ENCODE measurements at regions not wholly inside any gene's neighbourhood (a gene's known extent, or its start where the extent isn't known, plus 50 kb on each side); places are given as distances from the start of the nearest gene placed in this dataset.
"Not testable (repeated sequence)": the region's sequence is repeated elsewhere in the genome, so short reads cannot be mapped to it uniquely, and the experiment has no call there.

GRCh38 chr1:163912170-163912884 lies 590.6 kb downstream of the NUF2 start:
- no peak for ATAC-seq

- no peak for ATAC-seq
Measured at GRCh38 chr1:163914785-163915413, 593.1 kb downstream of the NUF2 start.

DNA sequence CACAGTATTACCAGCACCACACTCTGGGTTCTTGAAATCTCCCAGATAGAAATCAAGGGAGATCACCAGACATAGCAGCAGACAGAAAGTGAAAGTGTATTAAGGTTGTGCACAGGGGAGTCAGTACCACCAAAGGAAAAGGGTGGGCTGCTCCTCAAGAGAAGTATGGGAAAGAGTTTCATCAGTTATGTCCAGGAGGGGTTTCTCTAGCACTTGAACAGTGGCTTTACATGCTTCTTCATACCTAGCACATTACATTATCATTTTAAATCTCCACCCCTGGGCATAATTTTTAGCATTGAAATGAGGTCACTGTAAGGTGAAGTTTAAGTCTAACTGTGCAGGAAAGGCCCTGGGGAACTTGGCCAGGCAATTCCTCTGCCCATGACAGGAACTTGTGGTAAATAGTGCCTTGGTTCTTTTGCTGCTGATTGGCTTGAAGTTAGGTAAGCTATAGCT lies 601.0 kb downstream of the NUF2 start:
- ATAC-seq = no peak

GRCh38 chr1:163924041-163924440 lies 602.3 kb downstream of the NUF2 start:
- ATAC-seq = no peak

DNA sequence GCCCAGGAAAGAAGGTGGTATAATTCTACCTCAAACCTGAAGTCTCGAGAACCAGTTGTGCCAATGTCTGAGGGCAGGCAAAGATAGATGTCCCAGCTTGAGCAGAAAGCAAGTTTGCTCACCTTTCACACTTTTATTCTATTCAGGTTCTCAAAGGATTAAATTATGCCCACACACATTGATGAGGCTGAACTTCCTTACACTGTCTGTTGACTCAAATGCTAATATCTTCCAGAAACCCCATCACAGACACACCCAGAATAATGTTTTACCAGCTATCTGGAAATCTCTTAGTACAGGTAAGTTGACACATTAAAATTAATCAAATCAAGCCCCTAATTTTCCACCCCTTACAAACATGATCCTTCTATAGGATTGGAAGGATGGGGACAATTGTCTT lies 605.7 kb downstream of the NUF2 start:
- ATAC-seq = no peak

DNA sequence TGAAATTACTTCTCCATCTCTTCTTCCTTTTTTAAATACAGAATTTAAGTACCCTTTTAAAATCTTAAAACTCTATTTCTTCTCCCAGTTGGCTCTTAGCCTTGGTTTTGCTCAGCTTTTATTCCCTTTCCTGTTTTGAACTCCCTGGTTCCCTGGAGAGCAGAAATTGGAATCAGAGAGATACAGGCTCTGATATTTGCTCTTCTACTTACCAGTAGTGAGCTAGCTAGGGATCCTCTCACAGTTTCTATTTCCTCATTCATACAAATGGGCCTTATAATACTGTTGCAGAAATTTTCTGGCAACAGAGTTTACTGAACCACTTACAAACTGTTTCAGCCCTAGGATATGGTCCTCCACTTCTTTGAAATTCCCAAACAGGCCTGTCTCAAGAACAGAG lies 606.3 kb downstream of the NUF2 start:
- no peak for ATAC-seq

GRCh38 chr1:163928651-163929050 lies 606.9 kb downstream of the NUF2 start:
- no peak for ATAC-seq

DNA sequence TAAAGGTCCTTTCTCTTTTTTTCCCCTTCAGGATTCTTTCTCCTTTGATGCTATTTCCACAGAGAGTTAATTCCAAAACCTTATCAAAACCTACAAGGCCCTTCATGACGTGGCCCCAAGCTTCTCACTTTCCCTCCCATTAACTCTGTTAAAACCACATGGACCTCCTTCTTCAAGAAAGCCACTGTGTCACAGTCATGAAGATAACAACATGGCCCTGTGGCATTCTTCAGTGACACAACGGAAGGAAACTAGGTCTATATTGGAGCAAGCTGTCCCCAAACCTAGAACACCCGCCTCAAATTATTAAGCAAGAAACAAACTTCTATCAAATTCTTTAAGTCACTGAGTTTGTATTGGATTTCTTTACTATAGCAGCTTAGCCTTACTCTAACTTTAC lies 611.1 kb downstream of the NUF2 start:
- ATAC-seq = no peak

GRCh38 chr1:163933437-163933836 lies 611.7 kb downstream of the NUF2 start:
- ATAC-seq = no peak

- no peak for ATAC-seq
Measured at GRCh38 chr1:163935738-163936374, 614.1 kb downstream of the NUF2 start.

DNA sequence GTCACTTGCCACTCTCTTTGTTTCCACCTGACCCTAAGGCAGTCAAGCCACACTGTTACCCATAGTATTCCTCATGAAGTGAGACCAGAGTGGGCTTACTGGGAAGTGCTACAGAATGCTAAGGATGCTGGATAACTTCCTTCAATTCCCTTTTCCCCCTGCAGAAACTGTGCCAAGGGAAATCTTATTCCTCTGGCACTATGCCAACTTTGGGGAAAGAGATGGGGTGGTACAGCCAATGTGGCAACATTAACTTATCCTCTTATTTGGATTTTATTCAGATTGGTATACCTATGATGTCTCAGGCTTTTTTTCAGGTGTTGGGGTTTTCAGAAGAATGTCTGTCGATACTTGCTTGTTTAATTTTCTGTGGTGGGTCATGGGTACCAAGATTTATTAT lies 599.4 kb upstream of the PBX1 start:
- ATAC-seq = no peak

- ATAC-seq = no peak
Measured at GRCh38 chr1:163970151-163970550, 588.8 kb upstream of the PBX1 start.

DNA sequence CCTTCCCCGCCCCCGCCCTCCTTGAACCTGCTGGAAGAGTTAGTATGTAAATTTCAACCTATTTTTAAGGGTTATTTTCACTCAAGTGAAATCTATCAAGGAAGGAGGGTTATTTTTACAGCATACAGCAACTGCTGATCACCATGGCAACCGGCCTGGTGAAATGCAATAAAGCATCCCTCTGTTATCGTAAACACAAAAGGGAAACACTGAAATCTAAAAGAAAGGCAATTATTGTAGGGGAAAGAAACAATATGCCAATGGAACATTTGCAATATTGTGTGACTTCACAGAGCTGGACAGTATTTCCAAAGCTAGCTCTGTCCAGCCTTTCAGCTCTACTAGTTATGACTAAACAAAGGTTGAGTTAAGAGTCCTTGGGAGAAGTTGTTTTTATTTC lies 588.3 kb upstream of the PBX1 start:
- no peak for ATAC-seq

DNA sequence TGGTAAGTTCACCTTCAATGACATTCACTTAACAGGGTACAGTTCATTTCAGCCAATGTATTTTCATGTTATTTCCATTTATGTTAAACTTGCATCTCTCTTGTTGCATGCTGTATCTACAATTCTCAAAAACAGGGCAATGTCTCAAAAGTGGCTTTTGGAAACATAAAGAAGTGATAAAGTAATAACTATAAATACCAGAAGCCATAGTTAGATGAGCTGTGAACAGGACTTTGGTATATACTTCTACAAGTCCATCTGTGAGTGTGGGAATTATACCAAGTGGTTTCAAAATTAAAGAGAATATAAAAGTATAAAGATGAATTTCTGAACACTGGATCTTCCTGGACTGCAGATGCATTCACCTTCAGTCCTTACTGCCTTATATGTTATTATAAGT lies 585.4 kb upstream of the PBX1 start:
- ATAC-seq = no peak

DNA sequence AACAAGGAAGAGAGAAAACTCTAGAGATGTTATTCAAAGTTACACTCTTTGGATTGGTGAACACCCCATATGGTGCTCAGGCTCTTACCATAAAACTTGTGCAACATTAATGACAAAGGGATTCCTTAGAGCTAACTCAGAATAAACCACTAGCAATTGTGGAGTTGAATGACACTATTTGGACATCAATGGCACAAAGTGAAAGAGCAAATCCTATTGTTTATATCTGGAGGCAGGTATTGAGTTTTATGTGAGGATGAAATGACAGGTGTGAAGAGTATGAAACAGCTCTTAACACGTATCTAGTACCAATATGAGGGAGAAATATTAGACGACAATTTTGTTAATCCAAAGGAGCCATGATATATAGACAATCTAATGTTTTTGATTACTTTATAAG lies 584.9 kb upstream of the PBX1 start:
- no peak for ATAC-seq

DNA sequence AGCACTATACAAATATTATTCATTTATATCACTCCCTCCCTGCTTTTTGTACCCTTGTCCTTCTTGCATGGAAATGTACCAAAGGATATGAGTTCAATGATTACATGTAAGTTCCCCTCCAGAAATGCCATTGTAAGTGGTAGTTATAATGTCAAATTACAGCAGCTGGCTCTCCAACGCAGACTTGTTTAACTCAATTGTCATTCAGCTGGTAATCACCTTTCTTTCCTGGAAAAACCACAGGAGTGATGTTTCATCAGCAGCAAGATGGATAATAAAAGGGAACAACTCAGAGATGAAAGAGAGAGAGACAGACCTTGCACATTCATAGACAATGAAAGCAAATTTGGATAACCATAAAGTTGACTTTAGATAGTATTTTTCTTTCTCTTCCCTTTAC lies 578.6 kb upstream of the PBX1 start:
- no peak for ATAC-seq

DNA sequence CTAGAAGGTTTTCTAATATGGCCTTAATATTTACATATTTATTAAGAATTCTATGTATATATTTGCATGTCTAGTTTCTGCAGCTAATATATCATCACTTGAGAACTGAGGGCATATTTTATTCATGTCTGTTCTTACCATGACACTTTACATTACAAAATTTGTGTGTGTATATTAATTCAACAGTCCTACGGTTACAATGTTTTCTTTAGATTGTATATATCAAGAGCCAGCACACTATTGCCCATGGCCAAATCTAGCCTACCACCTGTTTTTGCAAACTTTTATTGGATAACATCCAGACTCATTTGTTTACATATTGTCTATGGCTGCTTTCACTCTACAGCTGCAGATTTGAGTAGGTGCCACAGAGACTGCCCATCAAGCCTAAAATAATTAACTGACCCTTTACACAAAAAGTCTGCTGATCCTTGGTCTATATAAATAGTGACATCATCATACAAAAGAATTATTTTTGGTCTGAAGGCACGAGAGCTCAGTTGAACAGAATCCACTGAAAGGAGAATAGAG lies 577.4 kb upstream of the PBX1 start:
- no peak for ATAC-seq

- ATAC-seq = no peak
Measured at GRCh38 chr1:163983097-163983496, 575.9 kb upstream of the PBX1 start.

- ATAC-seq = no peak
Measured at GRCh38 chr1:163985700-163986099, 573.3 kb upstream of the PBX1 start.

GRCh38 chr1:163999131-163999530 lies 559.9 kb upstream of the PBX1 start:
- ATAC-seq = no peak

GRCh38 chr1:164006186-164006585 lies 552.8 kb upstream of the PBX1 start:
- ATAC-seq = not testable (repeated sequence)

DNA sequence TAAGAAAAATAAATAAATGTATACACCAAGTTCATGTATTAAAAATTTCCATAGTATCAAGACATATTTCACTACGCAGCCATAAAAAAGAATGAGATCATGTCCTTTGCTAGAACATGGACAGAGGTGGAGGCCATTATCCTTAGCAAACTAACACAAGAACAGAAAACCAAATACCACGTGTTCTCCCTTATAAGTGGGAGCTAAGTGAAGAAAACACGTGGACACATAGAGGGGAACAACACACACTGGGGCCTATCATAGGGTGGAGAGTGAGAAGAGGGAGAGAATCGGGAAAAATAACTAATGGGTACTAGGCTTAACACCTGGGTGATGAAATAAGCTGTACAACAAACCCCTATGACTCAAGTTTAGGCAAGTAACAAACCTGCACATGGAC lies 552.4 kb upstream of the PBX1 start:
- no peak for ATAC-seq

DNA sequence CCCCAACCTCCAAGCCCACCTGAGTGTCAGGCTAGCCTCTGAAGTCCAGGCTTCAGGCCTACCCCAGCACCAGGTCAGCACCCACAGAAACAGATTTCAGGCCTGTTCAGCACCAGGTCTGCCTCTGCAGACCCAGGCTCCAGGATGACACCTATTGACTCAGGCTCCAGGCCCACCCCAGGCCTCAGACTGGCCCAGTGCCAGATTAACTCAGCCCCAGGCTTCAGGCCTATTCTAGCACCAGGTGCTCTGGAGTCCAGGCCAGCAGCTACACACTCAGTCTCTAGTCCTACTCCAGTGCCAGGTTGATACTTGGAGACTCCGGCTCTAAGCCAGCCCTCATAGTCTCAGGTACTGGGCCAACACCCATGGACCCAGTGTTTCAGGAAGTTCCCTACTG lies 541.7 kb upstream of the PBX1 start:
- no peak for ATAC-seq

- ATAC-seq = no peak
Measured at GRCh38 chr1:164020391-164020790, 538.6 kb upstream of the PBX1 start.

Measured in esophagus mucosa (tissue), 1 donor.